ENCODE measurements at regions not wholly inside any gene's neighbourhood (a gene's known extent, or its start where the extent isn't known, plus 50 kb on each side); places are given as distances from the start of the nearest gene placed in this dataset.

- intact Hi-C loops (cut with micrococcal nuclease; ENCODE audit: unreplicated experiment): no loop called here
- no peak overlapping the region for H3K27ac Mint-ChIP-seq (ENCODE audit: unreplicated experiment)
- no peaks in the 10 kb centered on the region for H3K36me3 Mint-ChIP-seq (ENCODE audit: insufficient read depth, unreplicated experiment)
- H3K4me3 Mint-ChIP-seq (ENCODE audit: low read depth, unreplicated experiment): no peak overlapping the region
- BruUV-seq (replicated peaks): no TSS peak
- H3K9me3 Mint-ChIP-seq (ENCODE audit: low read depth, unreplicated experiment): peaks cover 2% of the 10 kb centered on the region
- H3K27me3 Mint-ChIP-seq (ENCODE audit: unreplicated experiment): no peaks in the 10 kb centered on the region
- no peaks in the 10 kb centered on the region for H3K4me1 Mint-ChIP-seq (ENCODE audit: low read depth, unreplicated experiment)
- CTCF ChIA-PET: interaction anchor here (0.5 kb wide), 1 partner anchor 1168 kb away, joined by 4 read pairs; no protein-coding TSS in a partner anchor
- no peak for DNase-seq
- TF ChIP-seq CTCF (IDR thresholded peaks at IDR 0.05; ENCODE audit: unreplicated experiment): no peak
Measured at GRCh38 chr15:46880791-46881190, 836.5 kb upstream of the SEMA6D start.

GRCh38 chr15:46892621-46893160 lies 824.6 kb upstream of the SEMA6D start:
- no peak for DNase-seq
- no peak overlapping the region for H3K27ac Mint-ChIP-seq (ENCODE audit: unreplicated experiment)

GRCh38 chr15:46894644-46895043 lies 822.7 kb upstream of the SEMA6D start:
- no TSS peak for BruUV-seq (replicated peaks)
- Mint-ChIP-seq H3K27ac (ENCODE audit: unreplicated experiment) (no peak overlapping the region), H3K4me1 (ENCODE audit: low read depth, unreplicated experiment) (no peaks in the 10 kb centered on the region), H3K27me3 (ENCODE audit: unreplicated experiment) (no peaks in the 10 kb centered on the region), H3K9me3 (ENCODE audit: low read depth, unreplicated experiment) (peaks cover 17% of the 10 kb centered on the region), H3K4me3 (ENCODE audit: low read depth, unreplicated experiment) (no peak overlapping the region), H3K36me3 (ENCODE audit: insufficient read depth, unreplicated experiment) (no peaks in the 10 kb centered on the region)
- TF ChIP-seq CTCF (IDR thresholded peaks at IDR 0.05; ENCODE audit: unreplicated experiment): no peak
- intact Hi-C loops (cut with micrococcal nuclease; ENCODE audit: unreplicated experiment): no loop called here
- CTCF ChIA-PET: no interaction called here
- DNase-seq: no peak

More at GRCh38 chr15:46892621-46893160, 824.6 kb upstream of the SEMA6D start:
- CTCF ChIA-PET: no interaction called here
- Mint-ChIP-seq H3K36me3 (ENCODE audit: insufficient read depth, unreplicated experiment) (no peaks in the 10 kb centered on the region), H3K4me1 (ENCODE audit: low read depth, unreplicated experiment) (no peaks in the 10 kb centered on the region), H3K9me3 (ENCODE audit: low read depth, unreplicated experiment) (peaks cover 15% of the 10 kb centered on the region), H3K27me3 (ENCODE audit: unreplicated experiment) (no peaks in the 10 kb centered on the region), H3K4me3 (ENCODE audit: low read depth, unreplicated experiment) (no peak overlapping the region)
- no peak for TF ChIP-seq CTCF (IDR thresholded peaks at IDR 0.05; ENCODE audit: unreplicated experiment)
- intact Hi-C loops (cut with micrococcal nuclease; ENCODE audit: unreplicated experiment): no loop called here
- no TSS peak for BruUV-seq (replicated peaks)

GRCh38 chr15:46897266-46897665 lies 820.0 kb upstream of the SEMA6D start:
- Mint-ChIP-seq H3K27me3 (ENCODE audit: unreplicated experiment) (no peaks in the 10 kb centered on the region), H3K9me3 (ENCODE audit: low read depth, unreplicated experiment) (peaks cover 28% of the 10 kb centered on the region), H3K27ac (ENCODE audit: unreplicated experiment) (no peak overlapping the region), H3K4me1 (ENCODE audit: low read depth, unreplicated experiment) (no peaks in the 10 kb centered on the region), H3K36me3 (ENCODE audit: insufficient read depth, unreplicated experiment) (no peaks in the 10 kb centered on the region), H3K4me3 (ENCODE audit: low read depth, unreplicated experiment) (no peak overlapping the region)
- no peak for DNase-seq
- no TSS peak for BruUV-seq (replicated peaks)
- no peak for TF ChIP-seq CTCF (IDR thresholded peaks at IDR 0.05; ENCODE audit: unreplicated experiment)
- intact Hi-C loops (cut with micrococcal nuclease; ENCODE audit: unreplicated experiment): no loop called here
- CTCF ChIA-PET: no interaction called here
